Activated naive CD4-positive, alpha-beta T cell treated with anti-CD3 and anti-CD28 coated beads for 36 hours (primary cell): ENCODE measurements at regions not wholly inside any gene's neighbourhood (a gene's known extent, or its start where the extent isn't known, plus 50 kb on each side); places are given as distances from the start of the nearest gene placed in this dataset.
"Not testable (repeated sequence)": the region's sequence is repeated elsewhere in the genome, so short reads cannot be mapped to it uniquely, and the experiment has no call there.

Experiments
- CTCF ChIA-PET: fragments of 350-600 bp; sonication (Branson Sonifier 250); formaldehyde crosslinking; loops from one replicate; lab custom pipeline; 2021; ENCODE audit warnings: antibody characterized with exemption; lab: Charles Lee
- DNase-seq: peaks from one replicate; pipeline ENCODE4 v3.0.0-alpha.2; 2020
- H3K27ac Mint-ChIP-seq: one replicate; pipeline ENCODE4 v1.8.0; 2021; ENCODE audit warnings: mild to moderate bottlenecking, mixed read lengths
- H3K27me3 Mint-ChIP-seq: one replicate; pipeline ENCODE4 v1.8.0; 2021; ENCODE audit warnings: low read depth, mixed read lengths
- H3K36me3 Mint-ChIP-seq: one replicate; pipeline ENCODE4 v1.8.0; 2021; ENCODE audit warnings: low read depth, mixed read lengths
- H3K4me1 Mint-ChIP-seq: one replicate; pipeline ENCODE4 v1.8.0; 2021; ENCODE audit warnings: low read depth, mixed read lengths
- H3K4me3 Mint-ChIP-seq: one replicate; pipeline ENCODE4 v1.8.0; 2021; ENCODE audit warnings: mild to moderate bottlenecking, moderate library complexity, mixed read lengths
- H3K9me3 Mint-ChIP-seq: one replicate; pipeline ENCODE4 v1.8.0; 2021; ENCODE audit warnings: mixed read lengths
- intact Hi-C: fragments of 100-400 bp; cut with micrococcal nuclease; formaldehyde crosslinking; loops from one replicate; pipeline ENCODE4 v1.15.1; 2023

DNA sequence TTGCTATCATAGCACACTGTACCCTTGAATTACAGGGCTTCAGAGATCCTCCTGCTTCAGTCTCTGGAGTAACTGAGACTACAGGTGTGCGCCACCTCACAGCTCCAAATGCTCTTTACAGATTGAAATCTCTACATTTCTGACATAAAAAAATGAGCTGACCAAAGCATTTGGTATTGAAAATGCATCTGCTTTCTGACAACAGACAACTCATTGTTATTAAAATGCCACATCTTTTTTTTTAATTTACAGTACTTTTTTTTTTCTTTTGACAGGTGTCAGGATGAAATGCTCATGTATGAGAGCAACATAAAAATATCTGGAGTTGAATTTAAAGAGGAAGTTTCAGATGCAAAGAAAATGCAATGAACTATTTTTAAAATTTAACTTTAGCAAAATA, 764.5 kb downstream of the TRAM1L1 start:
- H3K27me3 Mint-ChIP-seq: no peaks in the 10 kb centered on the region
- intact Hi-C loops: no loop called here
- peaks cover 5% of the 10 kb centered on the region for H3K9me3 Mint-ChIP-seq
- no peaks in the 10 kb centered on the region for H3K4me1 Mint-ChIP-seq
- CTCF ChIA-PET: no interaction called here
- DNase-seq: no peak
- no peak overlapping the region for H3K27ac Mint-ChIP-seq
- no peaks in the 10 kb centered on the region for H3K36me3 Mint-ChIP-seq
- H3K4me3 Mint-ChIP-seq: no peak overlapping the region

DNA sequence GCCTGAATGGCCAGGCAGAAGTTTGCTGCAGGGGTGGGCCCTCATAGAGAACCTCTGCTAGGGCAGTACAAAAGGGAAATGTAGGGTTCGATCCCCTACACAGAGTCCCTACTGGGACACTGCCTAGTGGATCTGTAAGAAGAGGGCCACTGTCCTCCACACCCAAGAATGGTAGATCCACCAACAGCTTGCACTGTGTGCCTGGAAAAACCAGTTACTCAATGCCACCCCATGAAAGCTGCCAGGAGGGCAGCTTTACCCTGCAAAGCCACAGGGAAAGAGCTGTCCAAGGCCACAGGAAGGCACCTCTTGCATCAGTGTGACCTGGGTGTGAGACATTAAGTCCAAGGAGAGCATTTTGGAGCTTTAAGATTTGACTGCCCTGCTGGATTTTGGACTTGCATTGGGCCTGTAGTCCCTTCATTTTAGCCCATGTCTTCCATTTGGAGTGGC, 781.6 kb downstream of the TRAM1L1 start:
- no peak overlapping the region for H3K4me3 Mint-ChIP-seq
- no peaks in the 10 kb centered on the region for H3K27me3 Mint-ChIP-seq
- CTCF ChIA-PET: no interaction called here
- no peak overlapping the region for H3K27ac Mint-ChIP-seq
- H3K4me1 Mint-ChIP-seq: no peaks in the 10 kb centered on the region
- intact Hi-C loops: no loop called here
- DNase-seq: no peak
- no peaks in the 10 kb centered on the region for H3K9me3 Mint-ChIP-seq
- no peaks in the 10 kb centered on the region for H3K36me3 Mint-ChIP-seq

DNA sequence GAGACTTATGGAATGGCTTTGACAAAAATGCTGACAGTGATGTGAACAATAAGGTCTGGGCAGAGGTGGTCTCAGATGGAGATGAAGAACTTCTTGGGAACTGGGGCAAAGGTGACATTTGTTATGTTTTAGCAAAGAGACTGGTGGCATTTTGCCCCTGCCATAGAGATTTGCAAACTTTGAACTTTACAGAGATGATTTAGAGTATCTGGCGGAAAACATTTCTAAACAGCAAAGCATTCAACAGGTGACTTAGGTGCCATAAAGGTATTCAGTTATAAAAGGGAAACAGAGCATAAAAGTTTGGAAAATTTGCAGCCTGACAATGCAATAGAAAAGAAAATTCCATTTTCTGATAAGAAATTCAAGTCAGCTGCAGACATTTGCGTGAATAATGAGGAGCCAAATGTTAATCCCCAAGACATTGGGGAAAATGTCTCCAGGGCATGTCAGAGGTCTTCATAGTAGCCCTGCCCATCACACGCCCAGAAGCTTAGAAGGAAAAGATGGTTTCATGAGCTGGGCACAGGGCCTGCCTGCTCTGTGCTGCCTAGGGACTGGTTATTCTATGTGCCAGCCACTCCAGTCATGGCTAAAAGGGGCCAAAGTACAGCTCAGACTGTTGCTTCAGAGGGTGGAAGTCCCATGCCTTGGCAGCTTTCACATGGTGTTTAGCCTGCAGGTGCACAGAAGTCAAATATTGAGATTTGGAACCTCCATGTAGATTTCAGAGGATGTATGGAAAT, 782.2 kb downstream of the TRAM1L1 start:
- Mint-ChIP-seq H3K36me3 (no peaks in the 10 kb centered on the region), H3K9me3 (no peaks in the 10 kb centered on the region), H3K4me1 (no peaks in the 10 kb centered on the region), H3K27ac (no peak overlapping the region), H3K27me3 (no peaks in the 10 kb centered on the region), H3K4me3 (no peak overlapping the region)
- CTCF ChIA-PET: no interaction called here
- intact Hi-C loops: no loop called here
- DNase-seq: no peak

DNA sequence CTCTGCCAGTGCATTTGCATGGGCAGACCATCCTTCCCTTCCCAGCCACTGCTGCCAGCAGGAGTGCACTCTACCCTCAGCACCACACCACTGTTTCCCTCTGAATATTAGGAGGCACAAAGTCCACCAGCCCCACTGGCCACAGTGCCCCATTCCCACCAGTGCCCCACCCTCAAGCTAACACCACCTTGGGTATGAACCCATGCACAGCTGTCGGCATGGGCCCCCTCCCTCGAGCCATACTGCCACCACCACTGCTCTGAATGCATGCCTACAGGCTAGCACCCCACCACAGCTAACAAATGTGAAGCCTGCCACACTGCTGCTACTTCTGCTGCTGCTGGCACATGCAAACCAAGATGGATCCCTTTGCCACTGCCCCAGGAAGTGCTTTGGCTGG, 810.4 kb downstream of the TRAM1L1 start:
- DNase-seq: no peak
- H3K27ac Mint-ChIP-seq: no peak overlapping the region
- intact Hi-C loops: no loop called here
- H3K36me3 Mint-ChIP-seq: no peaks in the 10 kb centered on the region
- CTCF ChIA-PET: no interaction called here
- no peak overlapping the region for H3K4me3 Mint-ChIP-seq
- no peaks in the 10 kb centered on the region for H3K27me3 Mint-ChIP-seq
- H3K4me1 Mint-ChIP-seq: no peaks in the 10 kb centered on the region
- H3K9me3 Mint-ChIP-seq: no peaks in the 10 kb centered on the region

DNA sequence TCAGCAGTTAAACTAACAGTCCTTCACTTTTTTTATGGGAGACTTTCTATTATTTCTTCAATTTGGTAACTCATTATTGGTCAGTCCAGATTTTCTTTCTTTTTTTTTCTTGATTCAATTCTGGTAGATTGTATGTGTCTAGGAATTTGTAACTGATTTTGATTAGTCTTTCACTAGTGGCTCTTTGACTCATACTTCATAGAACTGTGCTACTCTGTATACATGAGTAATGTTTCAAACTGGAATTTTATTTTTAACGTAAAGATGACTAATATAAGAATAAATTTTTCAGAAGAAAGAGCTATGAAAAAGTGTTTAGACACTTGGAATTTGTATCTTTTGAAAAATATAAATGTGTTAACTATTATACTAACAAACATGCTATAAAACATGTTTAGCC, 813.0 kb downstream of the TRAM1L1 start:
- no peak for DNase-seq
- no peak overlapping the region for H3K27ac Mint-ChIP-seq
- intact Hi-C loops: no loop called here
- no peaks in the 10 kb centered on the region for H3K27me3 Mint-ChIP-seq
- no peak overlapping the region for H3K4me3 Mint-ChIP-seq
- CTCF ChIA-PET: no interaction called here
- no peaks in the 10 kb centered on the region for H3K36me3 Mint-ChIP-seq
- no peaks in the 10 kb centered on the region for H3K4me1 Mint-ChIP-seq
- H3K9me3 Mint-ChIP-seq: no peaks in the 10 kb centered on the region

DNA sequence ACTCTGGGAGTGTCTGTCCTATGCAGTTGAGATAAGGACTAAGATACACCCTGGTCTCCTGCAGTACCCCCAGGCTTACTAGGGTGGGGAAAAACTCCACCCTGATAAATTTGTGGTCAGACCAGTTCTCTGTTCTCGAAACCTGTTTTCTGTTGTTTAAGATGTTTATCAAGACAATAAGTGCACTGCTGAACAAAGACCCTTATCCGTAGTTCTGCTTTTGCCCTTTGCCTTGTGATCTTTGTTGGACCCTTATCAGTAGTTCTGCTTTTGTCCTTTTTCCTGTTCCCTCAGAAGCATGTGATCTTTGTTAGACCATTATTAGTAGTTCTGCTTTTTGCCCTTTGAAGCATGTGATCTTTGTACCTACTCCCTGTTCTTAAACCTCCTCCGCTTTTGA, 824.4 kb downstream of the TRAM1L1 start:
- DNase-seq, H3K36me3 Mint-ChIP-seq, H3K4me3 Mint-ChIP-seq, CTCF ChIA-PET, H3K27me3 Mint-ChIP-seq, H3K27ac Mint-ChIP-seq, intact Hi-C loops, H3K4me1 Mint-ChIP-seq: not testable (repeated sequence)
- peaks cover 32% of the 10 kb centered on the region for H3K9me3 Mint-ChIP-seq

DNA sequence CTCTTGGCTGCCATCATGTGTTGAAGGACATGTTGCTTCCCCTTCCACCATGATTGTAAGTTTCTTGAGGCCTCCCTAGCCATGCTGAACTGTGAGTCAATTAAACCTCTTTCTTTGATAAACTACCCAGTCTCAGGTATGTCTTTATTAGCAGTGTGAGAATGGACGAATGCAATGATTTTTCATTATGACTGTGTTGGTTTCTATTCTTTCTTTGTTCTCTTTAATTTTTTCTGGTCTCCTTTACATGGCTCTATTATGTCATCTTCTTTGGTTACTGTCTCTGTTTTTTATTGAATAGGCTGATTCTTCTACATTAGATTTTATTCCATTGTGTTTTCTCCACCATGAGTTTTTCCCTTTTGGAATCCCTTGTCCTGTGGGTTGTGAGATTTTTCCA, 840.6 kb downstream of the TRAM1L1 start:
- Mint-ChIP-seq H3K36me3 (no peaks in the 10 kb centered on the region), H3K27ac (no peak overlapping the region)
- CTCF ChIA-PET: no interaction called here

DNA sequence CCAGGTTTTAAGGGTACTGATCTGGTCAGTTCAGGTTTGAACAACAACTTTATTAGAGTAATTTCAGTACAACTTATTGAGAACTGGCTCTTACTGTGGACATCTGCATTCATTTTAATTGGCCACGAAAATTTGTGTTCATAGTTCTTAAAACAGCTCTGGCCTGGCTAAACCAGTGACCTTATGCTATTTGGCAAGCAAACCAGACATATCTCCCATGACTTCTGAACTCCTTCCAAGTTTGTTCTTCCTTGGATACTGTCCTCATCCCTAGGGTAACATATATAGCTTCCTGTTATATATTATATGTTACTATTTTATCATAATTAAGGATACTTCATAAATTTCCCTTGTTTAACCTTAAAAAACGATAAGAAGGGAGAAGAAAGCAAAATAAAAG, 841.9 kb downstream of the TRAM1L1 start:
- Mint-ChIP-seq H3K4me1 (no peaks in the 10 kb centered on the region), H3K36me3 (no peaks in the 10 kb centered on the region), H3K4me3 (no peak overlapping the region), H3K9me3 (peaks cover 5% of the 10 kb centered on the region), H3K27ac (no peak overlapping the region), H3K27me3 (no peaks in the 10 kb centered on the region)
- intact Hi-C loops: no loop called here
- no peak for DNase-seq
- CTCF ChIA-PET: no interaction called here

More for the DNA sequence above, 840.6 kb downstream of the TRAM1L1 start:
- Mint-ChIP-seq H3K27me3 (no peaks in the 10 kb centered on the region), H3K4me1 (no peaks in the 10 kb centered on the region), H3K9me3 (peaks cover 5% of the 10 kb centered on the region), H3K4me3 (no peak overlapping the region)
- intact Hi-C loops: no loop called here
- DNase-seq: no peak

DNA sequence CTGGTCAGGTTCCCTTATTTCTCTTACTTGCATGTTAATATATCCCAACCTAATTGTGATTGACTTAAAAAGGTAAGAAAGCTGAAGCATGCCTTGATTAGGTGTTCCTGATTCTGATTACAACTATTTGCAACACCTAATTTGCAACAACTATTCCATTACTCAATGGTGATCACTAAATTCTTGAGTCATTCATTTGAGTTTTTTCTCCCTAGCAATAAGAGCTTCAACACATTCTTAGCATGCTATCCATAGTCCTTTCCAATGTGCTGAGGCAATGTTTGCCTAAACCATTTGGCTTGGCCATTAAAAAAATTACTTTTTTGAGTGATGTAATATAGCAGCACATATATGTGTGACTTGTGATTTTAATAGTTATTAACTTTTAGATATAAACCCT, 851.4 kb downstream of the TRAM1L1 start:
- no peak for DNase-seq
- CTCF ChIA-PET: no interaction called here
- no peaks in the 10 kb centered on the region for H3K36me3 Mint-ChIP-seq
- H3K4me1 Mint-ChIP-seq: no peaks in the 10 kb centered on the region
- no peak overlapping the region for H3K4me3 Mint-ChIP-seq
- no peaks in the 10 kb centered on the region for H3K27me3 Mint-ChIP-seq
- intact Hi-C loops: no loop called here
- no peak overlapping the region for H3K27ac Mint-ChIP-seq
- H3K9me3 Mint-ChIP-seq: peaks cover 1% of the 10 kb centered on the region

DNA sequence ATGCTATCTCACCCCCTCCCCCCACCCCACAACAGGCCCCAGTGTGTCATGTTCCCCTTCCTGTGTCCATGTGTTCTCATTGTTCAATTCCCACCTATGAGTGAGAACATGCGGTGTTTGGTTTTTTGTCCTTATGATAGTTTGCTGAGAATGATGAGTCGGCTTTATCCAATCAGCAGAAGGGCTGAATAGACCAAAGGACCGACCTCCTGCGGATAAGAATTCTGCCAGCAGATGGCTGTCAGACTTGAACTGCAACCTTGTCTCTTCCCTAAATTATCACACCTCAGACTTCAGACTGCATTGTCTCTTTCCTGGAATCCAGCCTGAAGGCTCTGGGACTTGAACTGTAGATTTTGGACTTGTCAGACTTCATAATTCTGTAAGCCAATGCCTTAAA, 853.4 kb downstream of the TRAM1L1 start:
- intact Hi-C loops, H3K27me3 Mint-ChIP-seq, DNase-seq, H3K36me3 Mint-ChIP-seq, H3K4me3 Mint-ChIP-seq, H3K4me1 Mint-ChIP-seq, H3K9me3 Mint-ChIP-seq, H3K27ac Mint-ChIP-seq, CTCF ChIA-PET: not testable (repeated sequence)

DNA sequence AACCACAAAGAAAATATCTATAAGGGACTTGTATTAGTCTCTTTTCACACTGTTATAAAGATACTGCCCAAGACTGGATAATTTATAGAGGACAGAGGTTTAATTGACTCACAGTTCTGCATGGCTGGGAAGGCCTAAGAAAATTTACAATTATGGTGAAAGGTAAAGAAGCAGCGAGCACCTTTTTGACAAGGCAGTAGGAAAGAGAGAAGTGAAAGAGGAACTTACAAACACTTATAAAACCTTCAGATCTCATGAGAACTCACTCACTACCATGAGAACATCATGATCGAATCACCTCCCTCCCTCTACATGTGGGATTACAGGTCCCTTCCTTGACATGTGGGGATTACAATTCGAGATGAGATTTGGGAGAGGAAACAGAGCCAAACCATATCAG, 856.0 kb downstream of the TRAM1L1 start:
- intact Hi-C loops: no loop called here
- CTCF ChIA-PET: no interaction called here
- no peaks in the 10 kb centered on the region for H3K4me1 Mint-ChIP-seq
- H3K4me3 Mint-ChIP-seq: no peak overlapping the region
- no peaks in the 10 kb centered on the region for H3K27me3 Mint-ChIP-seq
- H3K9me3 Mint-ChIP-seq: peaks cover 2% of the 10 kb centered on the region
- no peaks in the 10 kb centered on the region for H3K36me3 Mint-ChIP-seq
- no peak for DNase-seq
- no peak overlapping the region for H3K27ac Mint-ChIP-seq

DNA sequence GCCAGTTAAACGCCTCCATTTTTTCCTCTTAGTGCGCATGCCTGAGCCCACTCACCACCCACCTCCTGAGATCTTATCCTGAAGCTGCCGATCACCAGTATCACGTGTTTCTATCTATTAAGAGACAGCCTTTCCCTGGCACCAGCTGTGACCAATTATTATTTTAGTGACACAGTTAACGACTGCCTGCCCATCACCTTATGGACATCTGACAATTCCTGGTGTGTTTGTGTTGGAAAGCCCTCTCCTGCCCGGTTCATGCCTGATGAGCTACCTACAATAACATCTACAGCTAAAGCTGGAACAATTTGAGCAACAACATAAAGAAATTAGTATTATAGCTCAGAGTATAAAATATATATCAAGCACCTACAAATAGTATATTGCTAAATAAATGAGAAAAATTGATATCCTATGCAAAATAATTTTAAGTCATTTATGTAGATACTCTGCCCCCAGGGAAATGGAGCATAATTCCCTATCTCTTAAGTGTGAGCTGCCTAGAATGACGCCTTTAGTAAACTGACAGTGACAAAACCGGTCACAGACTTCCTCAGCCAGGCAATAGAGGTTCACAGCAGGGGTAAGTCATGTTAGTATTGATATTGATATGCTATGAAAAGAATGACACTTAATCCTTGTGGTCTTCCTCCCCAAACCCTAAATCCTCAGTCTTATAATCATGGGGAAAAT, 862.2 kb downstream of the TRAM1L1 start:
- H3K27ac Mint-ChIP-seq: no peak overlapping the region
- no peak overlapping the region for H3K4me3 Mint-ChIP-seq
- no peaks in the 10 kb centered on the region for H3K4me1 Mint-ChIP-seq
- intact Hi-C loops: no loop called here
- DNase-seq: no peak
- no peaks in the 10 kb centered on the region for H3K27me3 Mint-ChIP-seq
- H3K36me3 Mint-ChIP-seq: no peaks in the 10 kb centered on the region
- CTCF ChIA-PET: no interaction called here
- no peaks in the 10 kb centered on the region for H3K9me3 Mint-ChIP-seq

DNA sequence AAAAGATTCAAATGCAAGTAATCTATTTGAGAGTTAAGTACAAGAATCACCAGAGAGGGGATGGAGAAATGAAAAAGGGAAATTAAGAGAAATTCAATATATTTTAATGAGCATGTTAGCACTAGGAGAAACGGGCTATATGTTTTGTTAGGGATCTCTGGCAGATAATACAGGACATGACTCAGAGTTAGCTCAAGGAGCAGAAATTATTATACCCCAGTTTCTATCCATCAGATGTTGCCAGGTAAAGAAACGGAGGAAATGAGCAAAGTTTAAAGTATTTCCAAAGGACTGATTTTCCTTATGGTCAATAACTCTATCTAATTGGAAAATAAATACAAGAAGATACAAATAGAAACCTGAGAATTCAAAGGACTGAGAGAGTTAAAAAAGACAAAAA, 867.6 kb downstream of the TRAM1L1 start:
- Mint-ChIP-seq H3K4me3 (no peak overlapping the region), H3K4me1 (no peaks in the 10 kb centered on the region), H3K27me3 (no peaks in the 10 kb centered on the region), H3K9me3 (peaks cover 2% of the 10 kb centered on the region), H3K27ac (no peak overlapping the region), H3K36me3 (no peaks in the 10 kb centered on the region)
- intact Hi-C loops: no loop called here
- CTCF ChIA-PET: no interaction called here
- DNase-seq: no peak
